ENCODE measurements at regions not wholly inside any gene's neighbourhood (a gene's known extent, or its start where the extent isn't known, plus 50 kb on each side); places are given as distances from the start of the nearest gene placed in this dataset.

DNA sequence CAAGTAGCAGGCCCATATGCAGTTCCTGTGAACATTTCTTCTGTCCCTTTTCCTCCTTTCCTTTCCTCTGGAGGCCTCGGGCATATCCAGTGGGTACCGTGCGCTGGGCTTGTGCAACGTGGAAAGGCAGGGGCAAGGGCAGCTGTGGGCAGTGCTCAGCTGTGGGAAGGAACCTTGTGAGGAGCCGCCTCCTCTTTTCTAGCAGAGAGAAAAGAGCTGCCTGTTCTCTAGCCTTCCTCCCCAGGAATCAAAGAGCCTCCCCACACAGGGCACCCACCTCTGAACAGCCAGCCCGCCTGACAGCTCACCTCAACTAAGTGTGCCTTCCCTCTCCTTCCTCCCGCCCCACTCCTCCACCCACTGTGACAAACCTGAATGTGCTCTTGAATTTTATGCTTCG is 143.3 kb upstream of the HDDC2 start:
- no peak for TF ChIP-seq POLR2A (IDR thresholded peaks at IDR 0.05)
- no peak for TF ChIP-seq CTCF (IDR thresholded peaks at IDR 0.05)

Measured in lower leg skin (tissue), 3 donors.